KOPT-K1 (cell line): ENCODE measurements at regions not wholly inside any gene's neighbourhood (a gene's known extent, or its start where the extent isn't known, plus 50 kb on each side); places are given as distances from the start of the nearest gene placed in this dataset.

Experiments used
- H3K27ac ChIP-seq: fragments of 200-600 bp; sonication (generic); 2 replicates; pipeline ENCODE4 v1.5.1; 2016; ENCODE audit warnings: antibody characterized with exemption, mild to moderate bottlenecking, low read depth, low read length; ENCODE audit not compliant: poor library complexity, severe bottlenecking
- H3K36me3 ChIP-seq: fragments of 200-600 bp; sonication (generic); 2 replicates; pipeline ENCODE4 v1.5.1; 2017; ENCODE audit warnings: antibody characterized with exemption, mild to moderate bottlenecking, low read length, moderate library complexity; ENCODE audit not compliant: insufficient read depth
- H3K9me3 ChIP-seq: fragments of 200-600 bp; sonication (generic); 2 replicates; pipeline ENCODE4 v1.5.1; 2017; ENCODE audit warnings: antibody characterized with exemption, low read length, mild to moderate bottlenecking; ENCODE audit not compliant: insufficient read depth, poor library complexity, severe bottlenecking

GRCh38 chr12:107478881-107479280 lies 206.7 kb upstream of the PWP1 start:
- Histone ChIP-seq H3K36me3 (no peaks in the 10 kb centered on the region), H3K27ac (no peak overlapping the region), H3K9me3 (no peaks in the 10 kb centered on the region)

GRCh38 chr12:107480836-107481608 lies 204.6 kb upstream of the PWP1 start:
- Histone ChIP-seq H3K9me3 (no peaks in the 10 kb centered on the region), H3K27ac (no peak overlapping the region), H3K36me3 (no peaks in the 10 kb centered on the region)

- H3K9me3 ChIP-seq, result no peaks in the 10 kb centered on the region
- no peaks in the 10 kb centered on the region for H3K36me3 ChIP-seq
- H3K27ac ChIP-seq, result no peak overlapping the region
These were observed 201.4 kb upstream of the PWP1 start for GRCh38 chr12:107484230-107484629.

- Histone ChIP-seq H3K27ac (no peak overlapping the region), H3K36me3 (no peaks in the 10 kb centered on the region), H3K9me3 (no peaks in the 10 kb centered on the region)
These were observed 200.7 kb upstream of the PWP1 start for GRCh38 chr12:107484941-107485340.

DNA sequence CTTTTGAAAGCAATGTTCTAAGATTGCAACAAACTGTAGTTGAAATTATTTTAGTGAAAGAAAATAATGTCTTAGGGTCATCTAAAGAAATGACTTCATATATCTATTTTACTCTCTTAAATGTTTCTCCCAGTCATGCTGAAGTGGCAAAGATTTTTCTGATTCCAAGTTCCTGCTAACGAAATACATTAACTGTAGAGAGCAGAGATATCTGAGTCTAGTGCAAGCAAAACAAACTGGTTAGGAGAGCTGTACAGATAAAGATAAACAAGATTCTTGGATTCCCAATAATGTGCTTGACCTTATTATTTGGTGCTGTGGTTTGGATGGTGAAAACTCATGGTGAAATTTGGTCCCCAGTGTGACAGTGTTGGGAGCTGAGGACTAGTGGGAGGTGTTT lies 199.9 kb upstream of the PWP1 start:
- Histone ChIP-seq H3K9me3 (no peaks in the 10 kb centered on the region), H3K36me3 (no peaks in the 10 kb centered on the region), H3K27ac (no peak overlapping the region)

DNA sequence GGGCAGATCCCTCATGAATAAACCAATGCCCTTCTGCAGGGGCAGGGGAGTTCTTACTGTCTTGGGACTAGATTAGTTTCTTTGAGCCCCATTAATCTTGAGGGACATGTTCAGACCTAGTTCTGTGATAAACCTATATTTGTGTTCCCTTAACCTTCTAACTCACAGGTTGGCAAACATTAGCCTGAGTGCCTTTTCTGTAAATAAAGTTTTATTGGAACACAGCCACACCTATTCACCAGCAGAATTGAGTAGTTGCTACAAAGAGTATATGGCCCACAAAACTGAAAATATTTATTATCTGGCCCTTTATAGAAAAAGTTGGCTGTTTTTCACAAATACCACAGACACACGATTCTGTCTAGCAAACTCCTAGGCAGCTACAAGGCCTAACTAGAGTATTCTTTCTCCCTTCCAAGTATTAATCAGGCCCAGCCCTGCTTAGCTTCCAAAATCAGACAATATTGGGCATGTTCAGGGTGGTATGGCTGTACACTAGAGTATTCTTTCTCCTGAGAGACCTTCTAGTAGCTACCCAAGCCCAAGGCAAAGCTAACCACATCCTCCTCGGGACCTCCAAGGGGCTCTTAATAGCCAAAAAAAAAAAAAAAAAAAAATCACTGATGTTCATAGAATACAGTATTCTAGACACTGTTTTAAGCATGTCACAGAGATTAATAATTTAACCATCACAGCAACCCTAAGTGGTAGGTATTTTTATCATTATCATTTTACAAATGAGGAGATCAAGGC lies 199.3 kb upstream of the PWP1 start:
- H3K9me3 ChIP-seq, result no peaks in the 10 kb centered on the region
- no peaks in the 10 kb centered on the region for H3K36me3 ChIP-seq
- H3K27ac ChIP-seq, result no peak overlapping the region

GRCh38 chr12:107487011-107487680 lies 198.5 kb upstream of the PWP1 start:
- H3K36me3 ChIP-seq, result no peaks in the 10 kb centered on the region
- H3K9me3 ChIP-seq, result no peaks in the 10 kb centered on the region
- no peak overlapping the region for H3K27ac ChIP-seq

GRCh38 chr12:107488666-107489065 lies 196.9 kb upstream of the PWP1 start:
- H3K36me3 ChIP-seq, result no peaks in the 10 kb centered on the region
- no peak overlapping the region for H3K27ac ChIP-seq
- H3K9me3 ChIP-seq, result no peaks in the 10 kb centered on the region

DNA sequence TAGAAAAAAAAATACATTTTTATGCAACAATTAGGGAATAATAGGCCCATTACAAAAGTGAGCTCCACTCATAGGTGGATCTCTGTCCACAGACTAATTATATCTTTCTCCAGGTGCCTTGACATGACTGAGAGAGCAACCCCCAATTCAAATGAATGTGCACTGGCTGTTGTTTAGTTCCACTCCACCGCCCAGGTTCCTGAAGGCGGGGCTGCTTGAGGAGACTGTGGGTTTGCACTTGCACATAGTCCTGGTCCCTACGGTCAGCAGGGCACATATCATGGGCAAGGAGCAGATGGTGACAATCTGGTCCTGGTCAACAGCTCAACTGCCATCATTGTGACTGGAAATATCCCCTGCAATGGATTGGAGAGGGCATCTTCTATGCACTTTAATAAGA lies 195.6 kb upstream of the PWP1 start:
- no peak overlapping the region for H3K27ac ChIP-seq
- H3K36me3 ChIP-seq, result no peaks in the 10 kb centered on the region
- no peaks in the 10 kb centered on the region for H3K9me3 ChIP-seq

- H3K27ac ChIP-seq, result no peak overlapping the region
- H3K36me3 ChIP-seq, result no peaks in the 10 kb centered on the region
- no peaks in the 10 kb centered on the region for H3K9me3 ChIP-seq
These were observed 193.7 kb upstream of the PWP1 start for GRCh38 chr12:107491856-107492255.

- H3K9me3 ChIP-seq, result no peaks in the 10 kb centered on the region
- H3K36me3 ChIP-seq, result no peaks in the 10 kb centered on the region
- no peak overlapping the region for H3K27ac ChIP-seq
These were observed 193.0 kb upstream of the PWP1 start for GRCh38 chr12:107492393-107493134.

- Histone ChIP-seq H3K9me3 (no peaks in the 10 kb centered on the region), H3K36me3 (no peaks in the 10 kb centered on the region), H3K27ac (no peak overlapping the region)
These were observed 192.5 kb upstream of the PWP1 start for GRCh38 chr12:107493135-107493494.

GRCh38 chr12:107493666-107494065 lies 191.9 kb upstream of the PWP1 start:
- Histone ChIP-seq H3K27ac (no peak overlapping the region), H3K36me3 (no peaks in the 10 kb centered on the region), H3K9me3 (no peaks in the 10 kb centered on the region)

- Histone ChIP-seq H3K27ac (no peak overlapping the region), H3K9me3 (no peaks in the 10 kb centered on the region), H3K36me3 (no peaks in the 10 kb centered on the region)
These were observed 191.3 kb upstream of the PWP1 start for GRCh38 chr12:107494331-107494730.

DNA sequence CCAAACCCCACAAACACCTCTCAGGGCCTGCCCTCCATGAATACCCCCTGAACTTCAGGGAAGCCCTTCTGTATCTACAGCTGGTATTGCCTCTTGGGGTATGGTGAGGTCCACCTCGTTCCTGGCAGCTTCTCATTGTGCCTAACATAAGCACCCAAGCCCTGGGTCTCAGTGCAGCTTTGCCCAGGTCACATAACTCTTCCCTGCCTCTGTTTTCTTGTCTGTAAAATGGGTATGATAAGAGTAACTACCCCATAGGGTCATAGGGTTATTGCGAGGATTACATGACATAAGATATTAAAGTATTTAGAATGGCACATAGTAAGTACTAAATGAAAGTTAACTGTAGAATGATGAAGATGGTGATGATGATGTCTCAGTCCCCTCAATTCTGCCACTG lies 190.0 kb upstream of the PWP1 start:
- Histone ChIP-seq H3K36me3 (no peaks in the 10 kb centered on the region), H3K9me3 (no peaks in the 10 kb centered on the region), H3K27ac (no peak overlapping the region)
